AG10803 (cell line): ENCODE measurements at regions not wholly inside any gene's neighbourhood (a gene's known extent, or its start where the extent isn't known, plus 50 kb on each side); places are given as distances from the start of the nearest gene placed in this dataset.

ENCODE experiments used
- DNase-seq: peaks from one replicate; pipeline ENCODE4 v3.0.0; 2010; ENCODE audit warnings: low read depth
- H3K4me3 ChIP-seq: 2 replicates; pipeline ENCODE4 v1.5.1; 2011; ENCODE audit warnings: mild to moderate bottlenecking, low read length, control low read depth
- CTCF ChIP-seq: conservative IDR thresholded peaks from 2 replicates; pipeline ENCODE4 v1.5.1; 2011; ENCODE audit warnings: mild to moderate bottlenecking, low read length, control low read depth, inconsistent platforms

GRCh38 chr7:42403831-42404230 is 166.8 kb upstream of the GLI3 start:
- H3K4me3 ChIP-seq = no peak overlapping the region
- no peak for DNase-seq
- no peak for TF ChIP-seq CTCF

- DNase-seq = no peak
- no peak overlapping the region for H3K4me3 ChIP-seq
- no peak for TF ChIP-seq CTCF
Measured at GRCh38 chr7:42400961-42401360, 164.0 kb upstream of the GLI3 start.

- no peak for TF ChIP-seq CTCF
- H3K4me3 ChIP-seq = no peak overlapping the region
- no peak for DNase-seq
Measured at GRCh38 chr7:42400211-42400772, 163.3 kb upstream of the GLI3 start.

GRCh38 chr7:42395607-42396006 is 158.6 kb upstream of the GLI3 start:
- TF ChIP-seq CTCF = no peak
- no peak overlapping the region for H3K4me3 ChIP-seq
- no peak for DNase-seq

- H3K4me3 ChIP-seq = no peak overlapping the region
- no peak for TF ChIP-seq CTCF
- DNase-seq = no peak
Measured at GRCh38 chr7:42392826-42393225, 155.8 kb upstream of the GLI3 start.

GRCh38 chr7:42389697-42390096 is 152.7 kb upstream of the GLI3 start:
- no peak for DNase-seq
- no peak for TF ChIP-seq CTCF
- H3K4me3 ChIP-seq = no peak overlapping the region

- no peak for DNase-seq
Measured at GRCh38 chr7:42385912-42386311, 148.9 kb upstream of the GLI3 start.

More at GRCh38 chr7:42385912-42386311, 148.9 kb upstream of the GLI3 start:
- no peak overlapping the region for H3K4me3 ChIP-seq
- TF ChIP-seq CTCF = no peak
